Right cardiac atrium (tissue), 5 donors: ENCODE measurements at regions not wholly inside any gene's neighbourhood (a gene's known extent, or its start where the extent isn't known, plus 50 kb on each side); places are given as distances from the start of the nearest gene placed in this dataset.
"Not testable (repeated sequence)": the region's sequence is repeated elsewhere in the genome, so short reads cannot be mapped to it uniquely, and the experiment has no call there.

ENCODE experiments used
- ATAC-seq, 2 donors: fragments of 200-7000 bp; cut with Tn5 transposase; one replicate each; pipeline versions ENCODE4 v1.8.0 to v1.9.1; 2020; ENCODE audit warnings: moderate library complexity in 2 of 2, mild to moderate bottlenecking in 1 of 2
- DNase-seq, 3 donors: peaks; one replicate each; pipeline ENCODE4 v3.0.0-alpha.2; 2020
- H3K27ac ChIP-seq: one replicate; pipeline ENCODE4 v1.5.1; 2013; ENCODE audit warnings: mild to moderate bottlenecking, low read length, control low read depth, moderate library complexity
- H3K27me3 ChIP-seq: one replicate; pipeline ENCODE4 v1.6.1; 2013; ENCODE audit not compliant: control insufficient read depth, insufficient read depth
- H3K4me1 ChIP-seq: one replicate; pipeline ENCODE4 v1.6.1; 2013; ENCODE audit warnings: low read length; ENCODE audit not compliant: control insufficient read depth, insufficient read depth
- H3K4me3 ChIP-seq: one replicate; pipeline ENCODE4 v1.5.1; 2013; ENCODE audit warnings: low read length, control low read depth
- H3K9me3 ChIP-seq: one replicate; pipeline ENCODE4 v1.6.1; 2013; ENCODE audit warnings: low read length; ENCODE audit not compliant: control insufficient read depth
- WGBS: extraction: QIAGEN DNeasy Blood & Tissue Kit; methylation state at CpG from one replicate; pipeline ENCODE4 v1.1.7; 2013; 5-methylcytosine and 5-hydroxymethylcytosine counted together
- intact Hi-C, 4 donors: fragments of 100-400 bp; cut with DNase I; formaldehyde crosslinking; loops; one replicate each; pipeline versions ENCODE4 v1.11.0 to v1.14.0; 2022 to 2023
- donor health status: healthy with polysubstance abuse.
- donor health status: DM: no; HTN: yes; CAD: no.
- donor health status: DM: no; HTN: no; CAD: no.
- donor health status: DM: no; HTN: yes; CAD: no; lungs with severe emphysema.
- donor health status: DM: yes; HTN: yes; CAD: no.

DNA sequence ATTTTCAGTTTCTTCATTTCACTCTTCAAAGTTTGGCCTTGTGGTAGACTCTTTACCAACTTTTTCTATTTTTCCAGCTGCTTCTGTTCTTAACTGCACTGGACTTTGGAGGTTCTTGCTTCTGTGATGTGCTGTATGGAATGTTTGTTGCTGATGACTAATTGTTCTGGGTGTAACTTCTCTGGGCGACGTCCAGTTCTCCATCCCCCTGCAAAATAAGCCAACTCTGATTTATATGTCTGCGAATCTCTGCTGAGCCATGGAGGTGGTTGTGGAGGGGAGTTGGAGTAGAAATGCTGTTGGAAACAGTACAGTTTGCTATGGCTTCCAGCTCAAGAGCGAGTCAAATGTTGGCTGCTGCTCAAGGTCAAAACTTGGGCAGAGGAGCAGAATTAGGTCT lies 113.9 kb upstream of the DYRK2 start:
- DNase-seq (peak in 2 of 3 donors; percentile 51 to 62), ATAC-seq (peak; percentile 79 to 84)
- Histone ChIP-seq H3K9me3 (no peaks in the 10 kb centered on the region), H3K27ac (no peak overlapping the region), H3K4me3 (no peak overlapping the region), H3K27me3 (no peaks in the 10 kb centered on the region), H3K4me1 (no peaks in the 10 kb centered on the region)
- intact Hi-C loops: loop anchor here in 2 of 4 donors (10.0 kb wide), 2 partner anchors 60 to 110 kb away; partner anchors contain the start of gene DYRK2 (in 1 of the 2)
- WGBS: 49% methylated on average over 4 of the region's 4 CpGs

- Histone ChIP-seq H3K4me3 (no peak overlapping the region), H3K4me1 (no peaks in the 10 kb centered on the region), H3K27me3 (no peaks in the 10 kb centered on the region), H3K27ac (no peak overlapping the region), H3K9me3 (no peaks in the 10 kb centered on the region)
- intact Hi-C loops: loop anchor here in 2 of 4 donors (10.0 kb wide), 2 partner anchors 60 to 110 kb away; partner anchors contain the start of gene DYRK2 (in 1 of the 2)
- WGBS: 67% methylated on average over 6 of the region's 6 CpGs
- DNase-seq (no peak), ATAC-seq (no peak)
These were observed 113.4 kb upstream of the DYRK2 start for GRCh38 chr12:67535176-67535575.

GRCh38 chr12:67535971-67536370 lies 112.6 kb upstream of the DYRK2 start:
- no peaks in the 10 kb centered on the region for H3K9me3 ChIP-seq
- H3K4me1 ChIP-seq: no peaks in the 10 kb centered on the region
- DNase-seq (no peak), ATAC-seq (no peak)
- intact Hi-C loops: loop anchor here in 2 of 4 donors (10.0 kb wide), 2 partner anchors 61 to 109 kb away; partner anchors contain the start of gene DYRK2 (in 1 of the 2)
- no peak overlapping the region for H3K4me3 ChIP-seq
- H3K27me3 ChIP-seq: no peaks in the 10 kb centered on the region
- H3K27ac ChIP-seq: no peak overlapping the region
- 67% methylated on average over 5 of the region's 5 CpGs for WGBS

GRCh38 chr12:67539329-67539728 lies 109.2 kb upstream of the DYRK2 start:
- no peak overlapping the region for H3K4me3 ChIP-seq
- H3K27me3 ChIP-seq: no peaks in the 10 kb centered on the region
- ATAC-seq: no peak
- no peak overlapping the region for H3K27ac ChIP-seq
- intact Hi-C loops: loop anchor here in 2 of 4 donors (10.0 kb wide), 2 partner anchors 65 to 105 kb away; partner anchors contain the start of gene DYRK2 (in 1 of the 2)
- peak in 1 of 3 donors; percentile 40 for DNase-seq
- H3K4me1 ChIP-seq: no peaks in the 10 kb centered on the region
- WGBS: 70% methylated on average over 9 of the region's 9 CpGs
- H3K9me3 ChIP-seq: no peaks in the 10 kb centered on the region

- intact Hi-C loops: loop anchor here in 2 of 4 donors (10.0 kb wide), 2 partner anchors 65 to 105 kb away; partner anchors contain the start of gene DYRK2 (in 1 of the 2)
- ATAC-seq: no peak
These were observed 108.6 kb upstream of the DYRK2 start for GRCh38 chr12:67539946-67540345.

GRCh38 chr12:67540920-67541624 lies 107.5 kb upstream of the DYRK2 start:
- no peaks in the 10 kb centered on the region for H3K4me1 ChIP-seq
- no peak for ATAC-seq

More at GRCh38 chr12:67539946-67540345, 108.6 kb upstream of the DYRK2 start:
- Histone ChIP-seq H3K27ac (no peak overlapping the region), H3K27me3 (no peaks in the 10 kb centered on the region), H3K4me3 (no peak overlapping the region), H3K9me3 (no peaks in the 10 kb centered on the region), H3K4me1 (no peaks in the 10 kb centered on the region)
- no peak for DNase-seq
- 86% methylated on average over 3 of the region's 3 CpGs for WGBS

GRCh38 chr12:67541625-67541991 lies 106.9 kb upstream of the DYRK2 start:
- no peak overlapping the region for H3K4me3 ChIP-seq
- no peaks in the 10 kb centered on the region for H3K27me3 ChIP-seq
- no peaks in the 10 kb centered on the region for H3K4me1 ChIP-seq
- intact Hi-C loops: no loop called here
- DNase-seq (no peak), ATAC-seq (no peak)
- H3K27ac ChIP-seq: no peak overlapping the region
- WGBS: 57% methylated on average over 3 of the region's 3 CpGs
- H3K9me3 ChIP-seq: no peaks in the 10 kb centered on the region

More at GRCh38 chr12:67540920-67541624, 107.5 kb upstream of the DYRK2 start:
- intact Hi-C loops: no loop called here
- WGBS: 67% methylated on average over 8 of the region's 8 CpGs
- Histone ChIP-seq H3K9me3 (no peaks in the 10 kb centered on the region), H3K27me3 (no peaks in the 10 kb centered on the region), H3K27ac (no peak overlapping the region), H3K4me3 (no peak overlapping the region)
- no peak for DNase-seq

- 71% methylated on average over 7 of the region's 7 CpGs for WGBS
- H3K4me3 ChIP-seq: no peak overlapping the region
- intact Hi-C loops: no loop called here
- no peak overlapping the region for H3K27ac ChIP-seq
- H3K27me3 ChIP-seq: no peaks in the 10 kb centered on the region
- H3K9me3 ChIP-seq: no peaks in the 10 kb centered on the region
- ATAC-seq (no peak), DNase-seq (no peak)
- no peaks in the 10 kb centered on the region for H3K4me1 ChIP-seq
These were observed 105.3 kb upstream of the DYRK2 start for GRCh38 chr12:67543021-67543770.

- Histone ChIP-seq H3K4me3 (no peak overlapping the region), H3K9me3 (no peaks in the 10 kb centered on the region), H3K4me1 (no peaks in the 10 kb centered on the region), H3K27ac (no peak overlapping the region), H3K27me3 (no peaks in the 10 kb centered on the region)
- intact Hi-C loops: no loop called here
- 61% methylated on average over 8 of the region's 8 CpGs for WGBS
- ATAC-seq (no peak), DNase-seq (no peak)
These were observed 103.2 kb upstream of the DYRK2 start for GRCh38 chr12:67545298-67545697.

DNA sequence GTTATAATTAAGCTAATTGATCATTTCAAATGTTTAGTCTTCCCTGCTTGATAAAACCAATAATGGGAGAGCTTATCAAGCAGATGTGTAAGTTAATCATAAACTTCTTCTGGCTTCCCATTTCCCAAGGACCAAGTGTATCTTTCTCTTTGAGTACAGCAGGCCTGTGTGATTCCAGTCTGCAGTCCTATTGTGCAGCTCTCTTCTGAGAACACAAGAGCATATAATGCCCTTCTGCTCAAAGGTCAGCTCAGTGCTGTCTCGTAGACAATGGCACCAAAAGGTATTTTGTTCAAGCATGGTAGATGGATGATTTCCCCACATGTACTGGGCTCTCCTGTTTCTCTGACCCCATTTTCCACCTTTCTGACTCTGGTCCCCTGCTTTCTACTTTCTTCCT lies 101.8 kb upstream of the DYRK2 start:
- H3K27me3 ChIP-seq: no peaks in the 10 kb centered on the region
- H3K4me1 ChIP-seq: no peaks in the 10 kb centered on the region
- 80% methylated on average over 1 of the region's 1 CpG for WGBS
- DNase-seq (no peak), ATAC-seq (no peak)
- no peak overlapping the region for H3K27ac ChIP-seq
- H3K4me3 ChIP-seq: no peak overlapping the region
- H3K9me3 ChIP-seq: no peaks in the 10 kb centered on the region
- intact Hi-C loops: no loop called here

GRCh38 chr12:67555075-67555717 lies 93.3 kb upstream of the DYRK2 start:
- peak in 2 of 3 donors; percentile 55 to 65 for DNase-seq
- H3K27ac ChIP-seq, H3K9me3 ChIP-seq, H3K4me1 ChIP-seq, H3K4me3 ChIP-seq, intact Hi-C loops, H3K27me3 ChIP-seq: not testable (repeated sequence)
- peak in 1 of 2 donors; percentile 31 for ATAC-seq
- 60% methylated on average over 8 of the region's 8 CpGs for WGBS
